IPS DF 6.9 (cell line): ENCODE measurements at regions not wholly inside any gene's neighbourhood (a gene's known extent, or its start where the extent isn't known, plus 50 kb on each side); places are given as distances from the start of the nearest gene placed in this dataset.
"Not testable (repeated sequence)": the region's sequence is repeated elsewhere in the genome, so short reads cannot be mapped to it uniquely, and the experiment has no call there.

Source experiments
- DNase-seq: peaks from one replicate; pipeline ENCODE4 v3.0.0-alpha.2; 2013; ENCODE audit warnings: low read depth, low spot score
- H3K27ac ChIP-seq: one replicate; pipeline ENCODE4 v1.5.1; 2013; ENCODE audit warnings: low read length, control low read depth
- H3K27me3 ChIP-seq: 2 replicates; pipeline ENCODE4 v1.6.1; 2013; ENCODE audit warnings: mild to moderate bottlenecking, low read length; ENCODE audit not compliant: control insufficient read depth, insufficient read depth
- H3K36me3 ChIP-seq: 2 replicates; pipeline ENCODE4 v1.6.1; 2013; ENCODE audit warnings: low read length; ENCODE audit not compliant: control insufficient read depth, insufficient read depth
- H3K4me1 ChIP-seq: 2 replicates; pipeline ENCODE4 v1.6.1; 2013; ENCODE audit warnings: low read length; ENCODE audit not compliant: control insufficient read depth, insufficient read depth
- H3K4me3 ChIP-seq: 2 replicates; pipeline ENCODE4 v1.5.1; 2013; ENCODE audit warnings: mild to moderate bottlenecking, low read length
- H3K9me3 ChIP-seq: 2 replicates; pipeline ENCODE4 v1.6.1; 2013; ENCODE audit warnings: low read length, inconsistent platforms; ENCODE audit not compliant: control insufficient read depth, insufficient read depth
- WGBS: extraction: QIAGEN DNeasy Blood & Tissue Kit; methylation state at CpG from one replicate; pipeline ENCODE4 v1.1.7; 2013; ENCODE audit warnings: mixed read lengths, missing lambda C conversion rate; ENCODE audit not compliant: insufficient read length, insufficient coverage; 5-methylcytosine and 5-hydroxymethylcytosine counted together

GRCh38 chr13:20294497-20294896 is 62.4 kb upstream of the GJB6 start:
- Histone ChIP-seq H3K36me3 (no peaks in the 10 kb centered on the region), H3K9me3 (no peaks in the 10 kb centered on the region), H3K27ac (no peak overlapping the region), H3K27me3 (no peaks in the 10 kb centered on the region), H3K4me3 (no peak overlapping the region), H3K4me1 (no peaks in the 10 kb centered on the region)
- WGBS, result no CpG with 5 or more reads among the region's 3 CpGs
- no peak for DNase-seq

GRCh38 chr13:20292301-20292700 is 60.2 kb upstream of the GJB6 start:
- H3K27ac ChIP-seq, DNase-seq, H3K4me3 ChIP-seq, H3K9me3 ChIP-seq, H3K36me3 ChIP-seq, H3K27me3 ChIP-seq, H3K4me1 ChIP-seq: not testable (repeated sequence)
- no CpG with 5 or more reads among the region's 30 CpGs for WGBS

DNA sequence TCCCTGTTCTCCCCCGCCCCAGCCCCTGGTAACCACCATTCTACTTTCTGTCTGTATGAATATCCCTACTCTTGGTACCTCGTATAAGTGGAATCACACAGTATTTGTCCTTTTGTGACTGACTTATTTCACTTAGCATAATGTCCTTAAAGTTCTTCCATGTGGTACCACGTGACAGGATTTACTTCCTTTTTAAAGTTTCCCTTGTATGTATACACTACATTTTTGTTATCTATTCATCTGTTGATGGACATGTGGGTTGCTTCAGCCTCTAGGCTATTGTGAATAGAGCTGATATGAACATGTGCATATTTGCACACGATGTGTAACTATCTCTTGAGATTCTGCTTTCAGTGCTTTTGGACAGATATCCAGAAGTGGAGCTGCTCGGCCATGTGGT is 59.6 kb upstream of the GJB6 start:
- WGBS, result no CpG with 5 or more reads among the region's 5 CpGs
- H3K4me1 ChIP-seq, result no peaks in the 10 kb centered on the region
- H3K36me3 ChIP-seq, result no peaks in the 10 kb centered on the region
- DNase-seq, result no peak
- H3K4me3 ChIP-seq, result no peak overlapping the region
- no peaks in the 10 kb centered on the region for H3K27me3 ChIP-seq
- H3K9me3 ChIP-seq, result no peaks in the 10 kb centered on the region
- H3K27ac ChIP-seq, result no peak overlapping the region

DNA sequence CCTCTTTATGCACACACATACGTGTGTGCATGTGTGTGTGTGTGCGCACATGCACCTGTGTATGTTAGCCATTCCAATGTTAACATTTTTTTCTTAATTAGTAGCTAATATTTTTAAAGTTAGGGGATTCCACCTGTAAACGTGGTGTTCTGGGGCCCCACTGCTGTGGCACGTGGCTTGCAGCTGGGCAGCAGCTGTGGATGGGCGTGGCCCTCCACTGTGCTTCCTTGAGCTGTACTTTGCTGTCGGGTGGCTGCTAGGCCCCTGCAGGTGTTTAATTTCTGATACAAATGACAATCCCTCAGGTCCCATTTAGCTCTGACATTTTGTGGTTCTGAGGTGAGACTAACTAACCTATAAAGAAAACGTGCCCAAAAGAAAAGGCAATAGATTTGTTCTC is 58.9 kb upstream of the GJB6 start:
- Histone ChIP-seq H3K27ac (no peak overlapping the region), H3K9me3 (no peaks in the 10 kb centered on the region), H3K36me3 (no peaks in the 10 kb centered on the region), H3K27me3 (no peaks in the 10 kb centered on the region), H3K4me3 (no peak overlapping the region), H3K4me1 (no peaks in the 10 kb centered on the region)
- no peak for DNase-seq
- no CpG with 5 or more reads among the region's 7 CpGs for WGBS

GRCh38 chr13:20288561-20288960 is 56.4 kb upstream of the GJB6 start:
- Histone ChIP-seq H3K9me3 (no peaks in the 10 kb centered on the region), H3K27ac (no peak overlapping the region), H3K27me3 (no peaks in the 10 kb centered on the region), H3K36me3 (no peaks in the 10 kb centered on the region), H3K4me3 (no peak overlapping the region), H3K4me1 (no peaks in the 10 kb centered on the region)
- no peak for DNase-seq
- no CpG with 5 or more reads among the region's 1 CpG for WGBS

DNA sequence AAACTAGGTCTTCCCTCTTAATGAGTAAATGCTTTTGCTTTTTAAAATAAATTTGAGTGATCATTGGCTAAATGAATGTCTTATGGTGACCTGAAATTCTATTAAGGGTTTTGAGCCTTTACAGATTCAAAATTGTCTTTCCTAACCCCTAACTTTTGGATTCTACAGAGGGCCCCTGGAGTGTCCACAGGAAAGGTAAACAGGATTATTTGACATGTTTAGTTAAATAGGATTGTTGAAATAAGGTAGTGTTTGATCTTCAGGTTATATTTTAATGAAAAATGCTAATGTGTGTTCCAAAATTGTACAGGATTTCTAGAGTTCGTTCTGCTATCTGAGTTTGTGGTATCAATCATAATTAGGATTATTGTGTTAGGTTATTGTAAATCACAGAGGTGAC is 55.9 kb upstream of the GJB6 start:
- WGBS, result no CpG with 5 or more reads among the region's 1 CpG
- Histone ChIP-seq H3K27me3 (no peaks in the 10 kb centered on the region), H3K4me1 (no peaks in the 10 kb centered on the region)

GRCh38 chr13:20285530-20285929 is 53.4 kb upstream of the GJB6 start:
- no peak for DNase-seq
- no peak overlapping the region for H3K27ac ChIP-seq
- no CpG with 5 or more reads among the region's 2 CpGs for WGBS
- no peaks in the 10 kb centered on the region for H3K27me3 ChIP-seq
- no peaks in the 10 kb centered on the region for H3K4me1 ChIP-seq
- peaks cover 4% of the 10 kb centered on the region for H3K9me3 ChIP-seq
- no peak overlapping the region for H3K4me3 ChIP-seq
- no peaks in the 10 kb centered on the region for H3K36me3 ChIP-seq

More for the DNA sequence above, 55.9 kb upstream of the GJB6 start:
- peaks cover under 1% of the 10 kb centered on the region for H3K9me3 ChIP-seq
- H3K4me3 ChIP-seq, result no peak overlapping the region
- no peak overlapping the region for H3K27ac ChIP-seq
- H3K36me3 ChIP-seq, result no peaks in the 10 kb centered on the region
- DNase-seq, result no peak
